WERI-Rb-1 (cell line): ENCODE measurements at regions not wholly inside any gene's neighbourhood (a gene's known extent, or its start where the extent isn't known, plus 50 kb on each side); places are given as distances from the start of the nearest gene placed in this dataset.
A peak's percentile ranks its signal among the peaks of the same experiment; 100 is the strongest.
"Not testable (repeated sequence)": the region's sequence is repeated elsewhere in the genome, so short reads cannot be mapped to it uniquely, and the experiment has no call there.

Experiments used
- DNase-seq: peaks from one replicate; pipeline ENCODE4 v3.0.0-alpha.2; 2020
- H3K27ac ChIP-seq: fragments of 250-450 bp; sonication (Bioruptor Pico); 2 replicates; pipeline ENCODE4 v1.5.1; 2020; ENCODE audit warnings: mild to moderate bottlenecking, moderate library complexity
- H3K27me3 ChIP-seq: fragments of 250-450 bp; sonication (Bioruptor Pico); 2 replicates; pipeline ENCODE4 v1.5.1; 2021; ENCODE audit warnings: mild to moderate bottlenecking, low read depth, moderate library complexity; ENCODE audit not compliant: insufficient read depth, severe bottlenecking
- H3K36me3 ChIP-seq: fragments of 250-450 bp; sonication (Bioruptor Pico); 2 replicates; pipeline ENCODE4 v1.5.1; 2020; ENCODE audit warnings: mild to moderate bottlenecking, moderate library complexity
- H3K4me3 ChIP-seq: 2 replicates; pipeline ENCODE4 v1.5.1; 2011; ENCODE audit warnings: low read depth, mild to moderate bottlenecking, control low read depth, low read length
- H3K9me3 ChIP-seq: fragments of 250-450 bp; sonication (Bioruptor Pico); 2 replicates; pipeline ENCODE4 v1.5.1; 2021; ENCODE audit warnings: mild to moderate bottlenecking, moderate library complexity; ENCODE audit not compliant: severe bottlenecking
- CTCF ChIP-seq: IDR thresholded peaks from 2 replicates; pipeline ENCODE4 v1.5.1; 2011; ENCODE audit warnings: low read depth, mild to moderate bottlenecking, control low read depth, inconsistent platforms, low read length

- no peaks in the 10 kb centered on the region for H3K9me3 ChIP-seq
- DNase-seq = no peak
- TF ChIP-seq CTCF = no peak
Measured at GRCh38 chr5:102099766-102100331, 196.2 kb downstream of the SLCO4C1 start.

GRCh38 chr5:102099083-102099482 is 197.0 kb downstream of the SLCO4C1 start:
- not testable (repeated sequence) for DNase-seq, H3K27ac ChIP-seq, H3K4me3 ChIP-seq, H3K9me3 ChIP-seq, H3K27me3 ChIP-seq, H3K36me3 ChIP-seq

More at GRCh38 chr5:102099766-102100331, 196.2 kb downstream of the SLCO4C1 start:
- no peak overlapping the region for H3K4me3 ChIP-seq
- H3K27ac ChIP-seq = no peak overlapping the region
- no peaks in the 10 kb centered on the region for H3K27me3 ChIP-seq
- no peaks in the 10 kb centered on the region for H3K36me3 ChIP-seq

- H3K4me3 ChIP-seq, DNase-seq: not testable (repeated sequence)
Measured at GRCh38 chr5:102098606-102099005, 197.5 kb downstream of the SLCO4C1 start.

GRCh38 chr5:102090770-102091169 is 205.3 kb downstream of the SLCO4C1 start:
- DNase-seq = peak; percentile 71
- H3K4me3 ChIP-seq = no peak overlapping the region
- TF ChIP-seq CTCF = peak; percentile 82
- H3K36me3 ChIP-seq = no peaks in the 10 kb centered on the region
- no peaks in the 10 kb centered on the region for H3K9me3 ChIP-seq
- H3K27ac ChIP-seq = no peak overlapping the region
- no peaks in the 10 kb centered on the region for H3K27me3 ChIP-seq

More at GRCh38 chr5:102098606-102099005, 197.5 kb downstream of the SLCO4C1 start:
- H3K27ac ChIP-seq, H3K36me3 ChIP-seq, H3K9me3 ChIP-seq, H3K27me3 ChIP-seq: not testable (repeated sequence)

GRCh38 chr5:102089883-102090282 is 206.2 kb downstream of the SLCO4C1 start:
- Histone ChIP-seq H3K4me3 (no peak overlapping the region), H3K27ac (no peak overlapping the region), H3K27me3 (no peaks in the 10 kb centered on the region), H3K36me3 (no peaks in the 10 kb centered on the region), H3K9me3 (no peaks in the 10 kb centered on the region)
- DNase-seq = no peak
- TF ChIP-seq CTCF = no peak

GRCh38 chr5:102087906-102088305 is 208.2 kb downstream of the SLCO4C1 start:
- Histone ChIP-seq H3K4me3 (no peak overlapping the region), H3K27ac (no peak overlapping the region), H3K27me3 (no peaks in the 10 kb centered on the region), H3K9me3 (no peaks in the 10 kb centered on the region), H3K36me3 (no peaks in the 10 kb centered on the region)
- no peak for DNase-seq
- no peak for TF ChIP-seq CTCF

- Histone ChIP-seq H3K4me3 (no peak overlapping the region), H3K27ac (no peak overlapping the region), H3K27me3 (no peaks in the 10 kb centered on the region), H3K36me3 (no peaks in the 10 kb centered on the region), H3K9me3 (no peaks in the 10 kb centered on the region)
- no peak for TF ChIP-seq CTCF
- no peak for DNase-seq
Measured at GRCh38 chr5:102080288-102080687, 215.8 kb downstream of the SLCO4C1 start.
